ENCODE measurements at regions not wholly inside any gene's neighbourhood (a gene's known extent, or its start where the extent isn't known, plus 50 kb on each side); places are given as distances from the start of the nearest gene placed in this dataset.

DNA sequence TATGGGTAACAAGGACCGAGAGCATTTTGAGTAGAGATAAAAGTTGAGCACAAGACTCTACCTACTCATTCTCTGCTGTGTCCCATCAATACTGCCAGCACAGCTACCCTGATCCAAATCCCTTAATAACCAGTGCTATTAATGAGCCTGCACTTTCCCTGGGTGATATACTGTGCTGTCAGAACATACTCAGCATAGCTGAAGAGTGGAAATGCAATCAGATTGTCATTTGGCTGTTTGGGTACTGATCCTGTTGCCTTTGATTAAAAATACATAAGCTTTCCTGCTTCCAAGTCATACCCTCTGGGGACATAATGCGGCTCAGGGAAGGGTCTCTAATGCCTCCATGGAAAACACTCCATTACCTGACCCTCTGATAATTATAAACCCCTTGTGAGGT lies 917.5 kb downstream of the SQOR start (continued):
- TF ChIP-seq, protein P1, sequence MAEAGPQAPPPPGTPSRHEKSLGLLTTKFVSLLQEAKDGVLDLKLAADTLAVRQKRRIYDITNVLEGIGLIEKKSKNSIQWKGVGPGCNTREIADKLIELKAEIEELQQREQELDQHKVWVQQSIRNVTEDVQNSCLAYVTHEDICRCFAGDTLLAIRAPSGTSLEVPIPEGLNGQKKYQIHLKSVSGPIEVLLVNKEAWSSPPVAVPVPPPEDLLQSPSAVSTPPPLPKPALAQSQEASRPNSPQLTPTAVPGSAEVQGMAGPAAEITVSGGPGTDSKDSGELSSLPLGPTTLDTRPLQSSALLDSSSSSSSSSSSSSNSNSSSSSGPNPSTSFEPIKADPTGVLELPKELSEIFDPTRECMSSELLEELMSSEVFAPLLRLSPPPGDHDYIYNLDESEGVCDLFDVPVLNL (IDR thresholded peaks at IDR 0.05; ENCODE audit: low read depth, low read length), result no peak
- no peak for TF ChIP-seq RAD51 (IDR thresholded peaks at IDR 0.05)
- TF ChIP-seq STAT1 (conservative IDR thresholded peaks at IDR 0.05), result no peak
- no peak for TF ChIP-seq SIX5 (IDR thresholded peaks at IDR 0.05; ENCODE audit: low read depth, low read length, severe bottlenecking)

DNA sequence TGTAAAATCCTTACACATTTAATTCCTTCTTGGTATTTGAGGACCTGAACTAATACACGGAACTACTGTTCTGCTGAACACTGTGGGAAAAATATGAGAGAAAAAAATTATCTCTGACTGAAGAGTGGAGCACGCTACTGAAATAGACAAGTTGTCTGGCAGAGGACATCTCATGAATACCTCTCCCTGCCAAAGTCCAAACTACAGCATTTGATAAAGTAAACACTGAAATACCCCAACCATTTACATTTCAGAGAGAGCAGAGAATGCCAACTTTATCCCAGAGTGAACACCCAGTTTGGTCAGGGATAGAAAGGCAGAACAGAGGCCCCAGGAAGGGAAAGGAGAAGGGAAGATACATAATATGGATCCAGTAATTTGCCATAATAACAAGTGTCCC lies 920.7 kb downstream of the SQOR start:
- Histone ChIP-seq H3K4me3 (no peak overlapping the region), H3K79me2 (ENCODE audit: control insufficient read depth, insufficient read depth, low read length) (no peaks in the 10 kb centered on the region), H4K20me1 (ENCODE audit: control insufficient read depth, insufficient read depth) (no peaks in the 10 kb centered on the region), H3K9ac (ENCODE audit: control insufficient read depth, insufficient read depth, low read length) (no peak overlapping the region), H3K9me3 (replicated peaks; ENCODE audit: control insufficient read depth, insufficient read depth, low read length) (no peaks in the 10 kb centered on the region), H3K4me1 (ENCODE audit: control insufficient read depth, insufficient read depth, low read length) (no peaks in the 10 kb centered on the region), H3K4me2 (ENCODE audit: control insufficient read depth, insufficient read depth) (no peak overlapping the region), H3K36me3 (ENCODE audit: control insufficient read depth in 2 of 2, insufficient read depth in 2 of 2, low read length in 1 of 2) (no peaks in the 10 kb centered on the region), H3K27me3 (replicated peaks in 1 of 2; ENCODE audit: control insufficient read depth in 2 of 2, insufficient read depth in 2 of 2, low read length in 1 of 2) (no peaks in the 10 kb centered on the region), H3K27ac (ENCODE audit: control insufficient read depth, insufficient read depth) (no peak overlapping the region), H2AFZ (ENCODE audit: control insufficient read depth, low read depth, low read length) (no peak overlapping the region)
- FAIRE-seq, result no peak
- CTCF ChIA-PET, result no interaction called here
- SMC1A ChIA-PET (ENCODE audit: uncharacterized antibody, unreplicated experiment), result no interaction called here
- no peak for DNase-seq (ENCODE audit: low read depth, low spot score)
- POLR2A ChIA-PET, result no interaction called here
- RAD21 ChIA-PET (ENCODE audit: unreplicated experiment), result no interaction called here
- no peak for ATAC-seq
- 4% methylated on average over 2 of the region's 2 CpGs for WGBS (ENCODE audit: insufficient coverage, insufficient replicate concordance, low lambda C conversion rate, missing lambda C conversion rate)
- no TSS peak for BruUV-seq (replicated peaks)
- in situ Hi-C loops (cut with MboI), result no loop called here
- intact Hi-C loops (cut with micrococcal nuclease; ENCODE audit: unreplicated experiment), result no loop called here
- TF ChIP-seq NFYA (IDR thresholded peaks at IDR 0.05; ENCODE audit: borderline replicate concordance, low read depth, low read length), result no peak
- no peak for TF ChIP-seq TCF3 (IDR thresholded peaks at IDR 0.05; ENCODE audit: borderline replicate concordance, insufficient read depth, low read depth, low read length)
- no peak for TF ChIP-seq EED (IDR thresholded peaks at IDR 0.05; ENCODE audit: low read depth)
- TF ChIP-seq ESRRA (IDR thresholded peaks at IDR 0.05; ENCODE audit: low read length), result no peak
- no peak for TF ChIP-seq PML (IDR thresholded peaks at IDR 0.05; ENCODE audit: low read length)
- TF ChIP-seq SIN3A (IDR thresholded peaks at IDR 0.05; ENCODE audit: low read depth, low read length), result no peak
- TF ChIP-seq PAX5 (IDR thresholded peaks at IDR 0.05; ENCODE audit: borderline replicate concordance, low read depth, low read length), result no peak
- TF ChIP-seq IKZF2 (IDR thresholded peaks at IDR 0.05), result no peak
- no peak for TF ChIP-seq POU2F2 (IDR thresholded peaks at IDR 0.05; ENCODE audit: borderline replicate concordance, low read depth, low read length)
- no peak for TF ChIP-seq RAD21 (IDR thresholded peaks at IDR 0.05; ENCODE audit: insufficient read depth, low read depth, low read length)
- TF ChIP-seq, protein P2, sequence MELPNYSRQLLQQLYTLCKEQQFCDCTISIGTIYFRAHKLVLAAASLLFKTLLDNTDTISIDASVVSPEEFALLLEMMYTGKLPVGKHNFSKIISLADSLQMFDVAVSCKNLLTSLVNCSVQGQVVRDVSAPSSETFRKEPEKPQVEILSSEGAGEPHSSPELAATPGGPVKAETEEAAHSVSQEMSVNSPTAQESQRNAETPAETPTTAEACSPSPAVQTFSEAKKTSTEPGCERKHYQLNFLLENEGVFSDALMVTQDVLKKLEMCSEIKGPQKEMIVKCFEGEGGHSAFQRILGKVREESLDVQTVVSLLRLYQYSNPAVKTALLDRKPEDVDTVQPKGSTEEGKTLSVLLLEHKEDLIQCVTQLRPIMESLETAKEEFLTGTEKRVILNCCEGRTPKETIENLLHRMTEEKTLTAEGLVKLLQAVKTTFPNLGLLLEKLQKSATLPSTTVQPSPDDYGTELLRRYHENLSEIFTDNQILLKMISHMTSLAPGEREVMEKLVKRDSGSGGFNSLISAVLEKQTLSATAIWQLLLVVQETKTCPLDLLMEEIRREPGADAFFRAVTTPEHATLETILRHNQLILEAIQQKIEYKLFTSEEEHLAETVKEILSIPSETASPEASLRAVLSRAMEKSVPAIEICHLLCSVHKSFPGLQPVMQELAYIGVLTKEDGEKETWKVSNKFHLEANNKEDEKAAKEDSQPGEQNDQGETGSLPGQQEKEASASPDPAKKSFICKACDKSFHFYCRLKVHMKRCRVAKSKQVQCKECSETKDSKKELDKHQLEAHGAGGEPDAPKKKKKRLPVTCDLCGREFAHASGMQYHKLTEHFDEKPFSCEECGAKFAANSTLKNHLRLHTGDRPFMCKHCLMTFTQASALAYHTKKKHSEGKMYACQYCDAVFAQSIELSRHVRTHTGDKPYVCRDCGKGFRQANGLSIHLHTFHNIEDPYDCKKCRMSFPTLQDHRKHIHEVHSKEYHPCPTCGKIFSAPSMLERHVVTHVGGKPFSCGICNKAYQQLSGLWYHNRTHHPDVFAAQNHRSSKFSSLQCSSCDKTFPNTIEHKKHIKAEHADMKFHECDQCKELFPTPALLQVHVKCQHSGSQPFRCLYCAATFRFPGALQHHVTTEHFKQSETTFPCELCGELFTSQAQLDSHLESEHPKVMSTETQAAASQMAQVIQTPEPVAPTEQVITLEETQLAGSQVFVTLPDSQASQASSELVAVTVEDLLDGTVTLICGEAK (IDR thresholded peaks at IDR 0.05; ENCODE audit: borderline replicate concordance), result no peak
- no peak for TF ChIP-seq MYC (IDR thresholded peaks at IDR 0.05; ENCODE audit: insufficient read depth, insufficient read length, insufficient replicate concordance, low read length, severe bottlenecking)
- no peak for TF ChIP-seq IKZF1 (conservative IDR thresholded peaks at IDR 0.05)
- no peak for TF ChIP-seq CBX3 (IDR thresholded peaks at IDR 0.05; ENCODE audit: borderline replicate concordance, low read depth)
- TF ChIP-seq, protein P3, sequence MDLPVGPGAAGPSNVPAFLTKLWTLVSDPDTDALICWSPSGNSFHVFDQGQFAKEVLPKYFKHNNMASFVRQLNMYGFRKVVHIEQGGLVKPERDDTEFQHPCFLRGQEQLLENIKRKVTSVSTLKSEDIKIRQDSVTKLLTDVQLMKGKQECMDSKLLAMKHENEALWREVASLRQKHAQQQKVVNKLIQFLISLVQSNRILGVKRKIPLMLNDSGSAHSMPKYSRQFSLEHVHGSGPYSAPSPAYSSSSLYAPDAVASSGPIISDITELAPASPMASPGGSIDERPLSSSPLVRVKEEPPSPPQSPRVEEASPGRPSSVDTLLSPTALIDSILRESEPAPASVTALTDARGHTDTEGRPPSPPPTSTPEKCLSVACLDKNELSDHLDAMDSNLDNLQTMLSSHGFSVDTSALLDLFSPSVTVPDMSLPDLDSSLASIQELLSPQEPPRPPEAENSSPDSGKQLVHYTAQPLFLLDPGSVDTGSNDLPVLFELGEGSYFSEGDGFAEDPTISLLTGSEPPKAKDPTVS (IDR thresholded peaks at IDR 0.05; ENCODE audit: low read depth, low read length), result no peak

All from GM12878 (cell line).